ENCODE measurements at regions not wholly inside any gene's neighbourhood (a gene's known extent, or its start where the extent isn't known, plus 50 kb on each side); places are given as distances from the start of the nearest gene placed in this dataset.

DNA sequence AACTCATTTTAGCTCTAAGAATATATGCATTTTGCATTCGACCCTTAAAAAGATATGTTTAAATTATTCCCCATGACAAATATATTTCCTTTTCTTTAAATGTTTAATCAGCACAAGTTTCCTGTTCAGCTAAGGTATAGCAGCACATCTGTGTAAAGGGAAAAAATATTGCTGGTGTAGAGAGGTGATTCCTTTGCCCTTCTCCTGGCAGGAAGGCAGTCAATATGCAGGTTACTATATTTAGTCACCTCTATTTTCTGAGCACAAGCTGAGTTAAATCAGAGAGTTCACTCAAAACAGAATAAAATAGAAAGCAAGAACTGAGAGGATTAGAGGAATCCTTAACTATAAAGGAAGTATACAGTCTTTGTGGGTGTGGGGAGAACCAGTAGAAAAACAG lies 274.4 kb upstream of the PCSK5 start:
- Histone ChIP-seq H3K27me3 (ENCODE audit: insufficient read depth, low read length) (no peaks in the 10 kb centered on the region), H3K4me1 (ENCODE audit: insufficient read depth, low read length) (0 out of 2 replicates have a peak, but pooled peaks cover 4% of the 10 kb centered on the region), H3K27ac (ENCODE audit: low read depth, low read length) (no peak overlapping the region), H3K9ac (ENCODE audit: low read depth, low read length) (no peak overlapping the region), H3K36me3 (ENCODE audit: insufficient read depth, low read length) (no peaks in the 10 kb centered on the region), H3K4me3 (ENCODE audit: low read length) (no peak overlapping the region), H3K9me3 (ENCODE audit: insufficient read depth, low read depth, low read length) (no peaks in the 10 kb centered on the region)
- 100% methylated on average over 1 of the region's 1 CpG for WGBS

DNA sequence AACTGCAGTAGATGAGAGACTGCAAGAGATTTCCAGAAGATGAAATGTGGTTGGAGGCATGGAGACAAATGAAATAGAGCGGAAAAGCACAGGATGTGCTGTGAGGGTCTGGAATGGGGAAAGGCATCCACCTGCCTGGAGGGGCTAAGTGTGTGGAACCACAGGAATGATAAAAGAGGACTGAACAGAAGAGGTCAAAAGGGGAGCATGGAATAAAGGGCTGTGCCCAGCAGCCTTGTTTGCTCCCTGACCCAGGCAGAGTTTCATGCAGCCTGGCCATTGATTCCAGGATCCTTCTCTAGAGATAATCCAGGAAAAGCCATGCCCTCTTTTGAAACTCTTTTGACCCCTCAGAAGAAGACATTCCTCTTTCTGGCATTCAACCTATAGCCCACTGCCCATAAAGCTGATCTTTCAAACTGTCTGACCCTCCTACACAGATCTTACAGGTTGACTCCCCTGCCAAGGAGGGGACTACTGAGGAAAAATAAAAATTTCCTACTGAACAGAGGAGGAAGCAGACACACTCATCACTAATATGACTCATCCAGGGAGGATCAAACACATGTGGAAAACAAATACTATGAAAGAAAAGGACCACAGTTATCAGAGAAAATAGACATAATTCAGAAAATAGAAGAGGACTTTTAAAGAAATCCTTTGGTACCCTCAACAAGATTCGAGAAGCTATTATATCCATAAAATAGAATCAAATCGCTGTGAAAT lies 273.5 kb upstream of the PCSK5 start:
- Histone ChIP-seq H3K4me3 (ENCODE audit: low read length) (no peak overlapping the region), H3K9ac (ENCODE audit: low read depth, low read length) (no peak overlapping the region), H3K36me3 (ENCODE audit: insufficient read depth, low read length) (no peaks in the 10 kb centered on the region), H3K4me1 (ENCODE audit: insufficient read depth, low read length) (0 out of 2 replicates have a peak, but pooled peaks cover 4% of the 10 kb centered on the region), H3K9me3 (ENCODE audit: insufficient read depth, low read depth, low read length) (no peaks in the 10 kb centered on the region), H3K27ac (ENCODE audit: low read depth, low read length) (no peak overlapping the region), H3K27me3 (ENCODE audit: insufficient read depth, low read length) (no peaks in the 10 kb centered on the region)
- 98% methylated on average over 2 of the region's 3 CpGs for WGBS

DNA sequence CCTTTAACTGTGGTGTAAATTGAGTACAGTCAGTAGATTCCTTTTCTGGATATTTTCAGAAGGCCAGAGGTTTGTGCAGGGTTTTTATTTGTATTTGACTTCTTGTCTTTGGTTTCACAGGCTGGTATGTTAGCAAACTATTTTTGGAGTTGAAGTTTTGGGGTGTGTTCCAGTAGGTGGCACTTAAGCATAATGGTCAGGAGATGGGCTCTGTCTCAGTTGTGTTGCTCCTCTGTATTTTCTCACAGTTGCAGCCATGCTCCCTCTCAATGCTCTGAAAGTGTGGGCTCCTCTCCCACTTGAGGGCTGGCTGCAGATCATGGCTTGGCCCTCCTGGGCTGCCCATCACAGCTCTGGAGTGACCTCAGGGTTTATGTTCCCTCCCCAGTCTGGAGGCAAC lies 267.0 kb upstream of the PCSK5 start:
- Histone ChIP-seq H3K27ac (ENCODE audit: low read depth, low read length) (no peak overlapping the region), H3K27me3 (ENCODE audit: insufficient read depth, low read length) (no peaks in the 10 kb centered on the region), H3K4me3 (ENCODE audit: low read length) (no peak overlapping the region), H3K9me3 (ENCODE audit: insufficient read depth, low read depth, low read length) (no peaks in the 10 kb centered on the region), H3K36me3 (ENCODE audit: insufficient read depth, low read length) (no peaks in the 10 kb centered on the region), H3K9ac (ENCODE audit: low read depth, low read length) (no peak overlapping the region), H3K4me1 (ENCODE audit: insufficient read depth, low read length) (no peaks in the 10 kb centered on the region)

DNA sequence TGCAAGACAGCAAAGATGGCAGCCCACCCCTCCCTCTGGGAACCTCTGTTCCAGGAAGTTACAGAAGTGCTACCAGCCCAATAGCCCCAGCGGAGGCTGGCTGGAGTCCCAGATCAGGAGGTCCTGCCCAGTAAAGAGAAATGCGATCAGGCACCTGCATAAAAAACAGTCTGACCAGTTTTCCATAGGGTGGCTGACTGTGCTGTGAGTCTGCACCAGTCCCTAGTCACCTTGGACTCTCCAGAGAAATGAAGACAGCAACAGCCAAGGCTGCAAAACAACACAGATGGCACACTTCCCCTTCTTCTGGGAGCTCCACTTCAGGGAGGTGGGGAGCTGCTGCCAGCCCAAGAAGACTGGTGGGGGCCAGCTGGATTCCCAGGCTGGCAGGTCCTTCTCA lies 265.5 kb upstream of the PCSK5 start:
- Histone ChIP-seq H3K9ac (ENCODE audit: low read depth, low read length) (no peak overlapping the region), H3K27ac (ENCODE audit: low read depth, low read length) (no peak overlapping the region), H3K9me3 (ENCODE audit: insufficient read depth, low read depth, low read length) (no peaks in the 10 kb centered on the region), H3K4me1 (ENCODE audit: insufficient read depth, low read length) (no peaks in the 10 kb centered on the region), H3K4me3 (ENCODE audit: low read length) (no peak overlapping the region), H3K36me3 (ENCODE audit: insufficient read depth, low read length) (no peaks in the 10 kb centered on the region), H3K27me3 (ENCODE audit: insufficient read depth, low read length) (no peaks in the 10 kb centered on the region)
- 96% methylated on average over 2 of the region's 2 CpGs for WGBS

DNA sequence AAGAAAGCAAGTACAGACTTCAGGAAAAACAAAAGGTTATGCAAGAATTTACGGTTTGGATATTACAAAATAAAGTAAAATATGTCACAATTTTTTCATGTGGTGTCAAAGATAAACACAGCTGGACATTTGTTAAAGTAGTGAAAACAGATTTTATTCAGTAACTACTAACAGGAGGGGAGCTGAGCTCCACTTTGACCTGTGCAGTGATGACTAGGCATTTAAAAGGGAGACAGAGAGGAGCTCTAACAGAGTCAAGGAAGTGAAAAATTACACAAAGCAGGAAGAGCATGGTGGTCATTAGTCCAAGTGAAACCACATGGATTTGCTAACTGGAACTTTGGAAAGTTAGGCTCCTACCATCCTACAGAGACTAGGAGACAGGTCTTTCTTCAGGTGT lies 263.6 kb upstream of the PCSK5 start:
- no peak overlapping the region for H3K27ac ChIP-seq (ENCODE audit: low read depth, low read length)
- no peak overlapping the region for H3K9ac ChIP-seq (ENCODE audit: low read depth, low read length)
- H3K4me3 ChIP-seq (ENCODE audit: low read length), result no peak overlapping the region
- no peaks in the 10 kb centered on the region for H3K27me3 ChIP-seq (ENCODE audit: insufficient read depth, low read length)
- WGBS, result no CpG with 5 or more reads among the region's 1 CpG
- no peaks in the 10 kb centered on the region for H3K36me3 ChIP-seq (ENCODE audit: insufficient read depth, low read length)
- no peaks in the 10 kb centered on the region for H3K4me1 ChIP-seq (ENCODE audit: insufficient read depth, low read length)
- H3K9me3 ChIP-seq (ENCODE audit: insufficient read depth, low read depth, low read length), result no peaks in the 10 kb centered on the region

DNA sequence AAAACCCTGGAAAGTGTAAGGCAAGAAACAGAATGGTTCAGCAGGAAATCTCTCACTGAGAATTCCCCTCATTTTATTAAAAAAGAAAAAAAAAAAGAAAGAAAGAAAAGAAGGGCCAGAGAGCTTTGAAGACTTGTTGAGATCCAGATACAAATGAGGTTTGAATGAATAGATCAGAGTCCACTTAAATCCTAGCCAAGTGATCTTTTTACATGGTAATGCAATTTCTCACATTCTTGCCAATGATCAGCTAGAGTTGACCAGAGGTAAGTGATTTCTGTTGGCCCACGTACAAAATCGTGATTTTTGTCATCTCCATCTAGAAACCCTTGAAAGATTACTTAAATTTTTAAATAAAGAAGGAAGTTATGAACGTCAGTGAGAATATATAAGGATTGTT lies 261.5 kb upstream of the PCSK5 start:
- Histone ChIP-seq H3K27me3 (ENCODE audit: insufficient read depth, low read length) (no peaks in the 10 kb centered on the region), H3K27ac (ENCODE audit: low read depth, low read length) (no peak overlapping the region), H3K9me3 (ENCODE audit: insufficient read depth, low read depth, low read length) (no peaks in the 10 kb centered on the region), H3K9ac (ENCODE audit: low read depth, low read length) (no peak overlapping the region), H3K36me3 (ENCODE audit: insufficient read depth, low read length) (no peaks in the 10 kb centered on the region), H3K4me1 (ENCODE audit: insufficient read depth, low read length) (no peaks in the 10 kb centered on the region), H3K4me3 (ENCODE audit: low read length) (no peak overlapping the region)
- 85% methylated on average over 2 of the region's 3 CpGs for WGBS

DNA sequence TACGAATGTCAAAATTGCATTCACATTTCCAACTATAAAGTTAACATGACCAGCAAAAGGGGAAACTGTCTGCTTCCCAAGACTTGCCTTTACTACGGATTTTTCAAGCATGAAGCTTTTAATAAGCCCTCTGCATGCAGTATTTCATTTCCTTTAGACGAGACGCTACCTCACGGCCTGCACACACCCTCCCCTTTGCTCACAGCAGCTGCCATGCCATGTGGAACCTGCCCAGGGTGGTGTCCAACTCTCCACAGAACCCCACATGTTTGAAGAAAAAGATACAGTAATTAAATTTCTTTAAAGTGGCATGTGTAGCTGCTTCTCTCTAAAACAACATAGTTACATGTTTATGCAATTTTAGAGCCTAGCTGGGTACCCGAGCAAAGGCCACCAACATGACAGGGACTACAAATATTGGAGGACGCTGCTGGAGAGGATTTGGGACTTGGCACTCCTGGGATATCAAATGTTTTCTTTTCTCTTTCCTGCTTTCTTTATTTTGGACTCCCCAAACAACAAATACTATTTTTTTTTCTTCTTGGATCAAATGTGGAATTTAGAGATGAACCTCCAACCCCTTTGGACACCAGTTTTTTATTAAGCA lies 256.9 kb upstream of the PCSK5 start:
- WGBS, result 79% methylated on average over 7 of the region's 7 CpGs
- Histone ChIP-seq H3K9ac (ENCODE audit: low read depth, low read length) (no peak overlapping the region), H3K4me3 (ENCODE audit: low read length) (no peak overlapping the region), H3K27me3 (ENCODE audit: insufficient read depth, low read length) (no peaks in the 10 kb centered on the region), H3K9me3 (ENCODE audit: insufficient read depth, low read depth, low read length) (no peaks in the 10 kb centered on the region), H3K27ac (ENCODE audit: low read depth, low read length) (no peak overlapping the region), H3K4me1 (ENCODE audit: insufficient read depth, low read length) (peaks cover 1% of the 10 kb centered on the region), H3K36me3 (ENCODE audit: insufficient read depth, low read length) (no peaks in the 10 kb centered on the region)

DNA sequence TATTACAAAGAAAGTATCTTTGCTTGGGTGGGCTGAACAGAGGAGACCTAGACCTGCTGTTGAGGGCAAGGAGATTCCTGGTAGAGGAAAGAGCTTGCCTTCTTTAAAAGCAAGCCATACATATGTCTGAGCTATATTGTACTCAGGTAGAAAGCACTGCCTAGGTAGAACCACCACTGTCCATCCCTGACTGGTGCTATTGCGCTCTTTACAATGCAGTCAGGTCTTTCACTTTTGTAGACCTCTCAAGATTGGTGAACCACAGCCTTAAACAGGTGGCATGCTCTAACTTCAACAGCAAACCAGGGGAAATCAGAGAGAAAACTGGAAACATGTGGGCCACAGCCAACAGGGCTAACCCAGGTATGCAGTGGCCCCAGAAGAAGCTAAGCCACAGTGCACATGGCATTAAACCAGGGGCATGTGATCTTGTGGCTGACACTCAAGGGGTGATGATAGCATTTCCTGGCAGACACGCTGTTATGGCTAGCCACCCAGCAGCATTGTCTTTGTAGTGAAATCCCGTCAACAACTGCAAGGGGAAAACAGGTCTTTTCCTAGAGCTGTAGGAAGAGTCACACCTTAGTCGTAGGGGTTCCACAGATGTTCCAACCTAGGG lies 253.9 kb upstream of the PCSK5 start:
- H3K9me3 ChIP-seq (ENCODE audit: insufficient read depth, low read depth, low read length), result no peaks in the 10 kb centered on the region
- H3K27me3 ChIP-seq (ENCODE audit: insufficient read depth, low read length), result no peaks in the 10 kb centered on the region
- H3K4me1 ChIP-seq (ENCODE audit: insufficient read depth, low read length), result peaks cover 14% of the 10 kb centered on the region
- 91% methylated on average over 4 of the region's 4 CpGs for WGBS
- no peak overlapping the region for H3K27ac ChIP-seq (ENCODE audit: low read depth, low read length)
- H3K9ac ChIP-seq (ENCODE audit: low read depth, low read length), result no peak overlapping the region
- no peaks in the 10 kb centered on the region for H3K36me3 ChIP-seq (ENCODE audit: insufficient read depth, low read length)
- no peak overlapping the region for H3K4me3 ChIP-seq (ENCODE audit: low read length)

DNA sequence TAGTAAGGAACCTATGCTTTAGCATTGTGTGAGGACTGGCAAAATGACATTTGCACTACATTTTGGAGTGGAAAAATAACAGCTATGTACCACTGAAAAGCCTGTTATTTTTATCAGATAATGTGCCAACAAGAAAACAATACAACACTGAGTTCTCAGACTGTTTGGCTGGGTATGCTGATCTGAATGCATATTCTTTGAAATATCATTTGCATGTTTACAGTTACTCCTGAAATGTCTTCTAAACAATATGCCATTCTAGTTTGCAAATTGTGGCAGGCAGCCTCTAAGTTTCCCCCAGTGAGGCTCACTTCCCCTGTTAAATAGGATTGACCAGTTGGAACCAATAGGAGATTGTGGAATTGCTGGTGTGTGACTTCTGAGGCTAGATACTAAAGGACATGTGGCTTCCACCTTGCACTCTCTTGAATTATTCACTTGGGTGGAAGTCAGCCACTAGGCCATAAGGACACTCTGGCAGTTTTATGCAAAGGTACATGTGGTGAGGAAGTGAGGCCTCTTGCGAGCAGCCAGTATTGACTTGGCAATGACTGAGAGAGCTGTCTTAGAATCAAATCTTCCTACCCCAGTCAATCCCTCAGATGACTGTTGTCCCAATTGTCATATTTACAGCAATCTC lies 250.4 kb upstream of the PCSK5 start:
- H3K36me3 ChIP-seq (ENCODE audit: insufficient read depth, low read length), result no peaks in the 10 kb centered on the region
- no peak overlapping the region for H3K27ac ChIP-seq (ENCODE audit: low read depth, low read length)
- no peaks in the 10 kb centered on the region for H3K27me3 ChIP-seq (ENCODE audit: insufficient read depth, low read length)
- no peak overlapping the region for H3K4me3 ChIP-seq (ENCODE audit: low read length)
- no peaks in the 10 kb centered on the region for H3K9me3 ChIP-seq (ENCODE audit: insufficient read depth, low read depth, low read length)
- H3K4me1 ChIP-seq (ENCODE audit: insufficient read depth, low read length), result peaks cover 14% of the 10 kb centered on the region
- WGBS, result 46% methylated on average over 1 of the region's 1 CpG
- no peak overlapping the region for H3K9ac ChIP-seq (ENCODE audit: low read depth, low read length)

DNA sequence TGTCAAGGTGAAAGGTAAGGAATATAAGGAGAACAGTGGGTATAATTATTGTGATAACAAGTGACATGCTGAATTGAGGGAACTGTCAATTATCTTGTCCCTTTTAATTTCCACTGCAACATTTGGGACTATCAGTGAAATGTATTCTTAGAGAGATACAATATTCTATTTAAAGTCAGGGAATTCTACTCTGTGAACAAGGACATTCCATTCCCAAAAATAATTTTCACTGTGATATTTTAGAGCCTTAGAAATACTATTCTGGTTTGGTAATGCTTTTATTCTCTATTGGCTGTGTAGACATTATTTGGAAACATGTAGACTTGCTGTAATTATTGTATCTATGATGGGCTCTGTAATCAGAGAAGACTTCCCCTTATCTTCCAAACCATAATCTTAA lies 248.0 kb upstream of the PCSK5 start:
- Histone ChIP-seq H3K27ac (ENCODE audit: low read depth, low read length) (no peak overlapping the region), H3K4me3 (ENCODE audit: low read length) (no peak overlapping the region), H3K9me3 (ENCODE audit: insufficient read depth, low read depth, low read length) (no peaks in the 10 kb centered on the region), H3K36me3 (ENCODE audit: insufficient read depth, low read length) (no peaks in the 10 kb centered on the region), H3K27me3 (ENCODE audit: insufficient read depth, low read length) (no peaks in the 10 kb centered on the region), H3K4me1 (ENCODE audit: insufficient read depth, low read length) (peaks cover 14% of the 10 kb centered on the region), H3K9ac (ENCODE audit: low read depth, low read length) (no peak overlapping the region)

DNA sequence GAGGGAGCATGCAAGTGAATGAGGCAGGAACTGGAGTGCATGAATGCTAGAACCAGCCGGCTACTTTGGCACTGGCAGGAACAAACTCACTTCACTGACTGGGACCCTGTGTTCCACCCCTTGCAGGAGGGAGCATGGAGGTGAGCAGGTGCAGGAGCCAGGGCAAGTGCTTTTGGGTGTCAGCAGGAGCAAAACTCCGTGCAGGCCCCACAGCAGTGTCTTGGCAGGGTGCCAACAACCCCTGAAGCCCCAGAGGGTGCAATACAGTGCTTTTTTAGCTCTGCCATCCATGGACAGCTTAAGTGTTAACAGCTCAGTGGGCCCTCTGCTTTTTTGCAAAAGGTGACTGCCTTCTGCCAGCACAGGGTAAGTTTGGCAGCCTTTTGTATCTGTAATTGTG lies 245.8 kb upstream of the PCSK5 start:
- 83% methylated on average over 2 of the region's 2 CpGs for WGBS
- Histone ChIP-seq H3K36me3 (ENCODE audit: insufficient read depth, low read length) (no peaks in the 10 kb centered on the region), H3K4me1 (ENCODE audit: insufficient read depth, low read length) (0 out of 2 replicates have a peak, but pooled peaks cover 4% of the 10 kb centered on the region), H3K9me3 (ENCODE audit: insufficient read depth, low read depth, low read length) (no peaks in the 10 kb centered on the region), H3K27ac (ENCODE audit: low read depth, low read length) (no peak overlapping the region), H3K27me3 (ENCODE audit: insufficient read depth, low read length) (no peaks in the 10 kb centered on the region), H3K9ac (ENCODE audit: low read depth, low read length) (no peak overlapping the region), H3K4me3 (ENCODE audit: low read length) (no peak overlapping the region)
